Mesodermal cell (in vitro differentiated cells): ENCODE measurements at regions not wholly inside any gene's neighbourhood (a gene's known extent, or its start where the extent isn't known, plus 50 kb on each side); places are given as distances from the start of the nearest gene placed in this dataset.

Experiments
- H3K27ac ChIP-seq: 2 replicates; pipeline ENCODE4 v1.7.0; 2013; ENCODE audit warnings: mild to moderate bottlenecking, low read depth, low read length, moderate library complexity; ENCODE audit not compliant: severe bottlenecking
- H3K36me3 ChIP-seq: 2 replicates; pipeline ENCODE4 v1.7.1; 2013; ENCODE audit warnings: mild to moderate bottlenecking, low read length, moderate library complexity; ENCODE audit not compliant: control insufficient read depth, insufficient read depth
- H3K4me1 ChIP-seq: one replicate; pipeline ENCODE4 v1.7.1; 2013; ENCODE audit warnings: mild to moderate bottlenecking, low read length; ENCODE audit not compliant: insufficient read depth, control insufficient read depth, poor library complexity, severe bottlenecking
- H3K4me3 ChIP-seq: 2 replicates; pipeline ENCODE4 v1.7.0; 2013; ENCODE audit warnings: low read length, control low read depth, mild to moderate bottlenecking; ENCODE audit not compliant: insufficient read depth, poor library complexity, severe bottlenecking; ENCODE audit errors: extremely low read depth
- H3K9me3 ChIP-seq: 2 replicates; pipeline ENCODE4 v1.7.1; 2013; ENCODE audit warnings: mild to moderate bottlenecking, low read length, moderate library complexity; ENCODE audit not compliant: control insufficient read depth
- WGBS, 2 experiments: methylation state at CpG; one replicate each; pipeline ENCODE4 v1.1.5; 2013; ENCODE audit warnings: missing lambda C conversion rate in 2 of 2; ENCODE audit not compliant: insufficient coverage in 2 of 2; 5-methylcytosine and 5-hydroxymethylcytosine counted together

DNA sequence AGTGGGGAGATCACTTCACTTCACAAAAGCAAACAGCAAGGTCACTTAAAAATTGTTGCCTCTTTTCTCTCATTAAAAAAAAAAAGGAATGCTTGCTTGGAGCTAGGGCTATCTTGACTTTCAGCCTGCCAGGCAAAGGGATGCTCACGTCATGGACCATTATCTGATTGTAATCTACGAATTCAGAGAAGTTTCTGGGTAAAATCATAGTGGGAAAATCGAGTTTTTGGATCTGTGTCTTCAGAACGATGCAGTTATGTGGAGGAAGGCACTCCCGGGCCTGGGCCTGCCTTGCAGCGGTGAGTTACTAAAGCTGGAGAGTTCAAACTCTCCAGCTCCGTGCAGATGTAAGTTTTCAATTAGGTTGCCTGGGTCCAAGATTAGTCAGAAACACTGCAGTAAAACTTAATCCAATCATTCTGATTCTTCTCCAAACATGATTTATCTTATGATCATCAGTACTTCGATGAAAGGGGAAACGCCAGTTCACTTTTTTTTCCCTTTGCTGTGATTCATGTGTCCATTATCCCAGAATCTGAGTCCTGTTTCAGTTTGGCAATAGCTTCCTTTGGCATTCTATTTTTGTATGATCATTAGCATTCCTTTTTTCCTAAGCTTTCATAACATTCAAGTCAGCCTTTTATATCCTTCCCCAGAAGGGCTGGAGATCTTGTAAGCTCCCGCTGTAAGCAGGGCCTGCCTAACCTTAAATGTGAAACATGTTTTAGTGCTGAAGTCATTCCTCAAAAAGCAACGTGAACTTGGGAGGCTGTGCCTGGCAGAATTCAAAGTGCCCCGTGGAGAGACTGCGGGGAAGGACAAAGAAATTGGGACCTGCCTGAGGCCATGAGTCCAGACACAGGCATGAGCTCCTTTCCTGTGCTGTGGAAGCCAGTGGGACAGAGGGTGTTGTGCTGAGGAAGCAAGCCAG lies 119.3 kb upstream of the TWIST2 start:
- peak overlapping the region; percentile 65 for H3K27ac ChIP-seq
- 65 to 69% methylated on average over 10 to 13 of the region's 13 CpGs for WGBS, 2 experiments
- no peaks in the 10 kb centered on the region for H3K36me3 ChIP-seq
- no peaks in the 10 kb centered on the region for H3K9me3 ChIP-seq
- peaks cover 4% of the 10 kb centered on the region for H3K4me1 ChIP-seq
- H3K4me3 ChIP-seq, result no peak overlapping the region

- Histone ChIP-seq H3K4me3 (no peak overlapping the region), H3K36me3 (no peaks in the 10 kb centered on the region), H3K9me3 (no peaks in the 10 kb centered on the region), H3K4me1 (peaks cover 4% of the 10 kb centered on the region), H3K27ac (peak overlapping the region; percentile 65)
- WGBS, 2 experiments, result 88 to 91% methylated on average over 10 to 11 of the region's 11 CpGs
These were observed 118.5 kb upstream of the TWIST2 start for GRCh38 chr2:238729261-238729935.

- 82 to 87% methylated on average over 13 to 14 of the region's 17 CpGs for WGBS, 2 experiments
- Histone ChIP-seq H3K27ac (no peak overlapping the region), H3K4me3 (no peak overlapping the region), H3K9me3 (no peaks in the 10 kb centered on the region), H3K4me1 (peaks cover 4% of the 10 kb centered on the region), H3K36me3 (no peaks in the 10 kb centered on the region)
These were observed 117.8 kb upstream of the TWIST2 start for GRCh38 chr2:238730001-238730669.

- H3K27ac ChIP-seq, result no peak overlapping the region
- no peak overlapping the region for H3K4me3 ChIP-seq
- no peaks in the 10 kb centered on the region for H3K9me3 ChIP-seq
- H3K4me1 ChIP-seq, result peaks cover 4% of the 10 kb centered on the region
- H3K36me3 ChIP-seq, result no peaks in the 10 kb centered on the region
- 100% methylated on average over 1 of the region's 4 CpGs; no CpG with 5 or more reads in 1 of the 2 experiments for WGBS, 2 experiments
These were observed 117.0 kb upstream of the TWIST2 start for GRCh38 chr2:238730881-238731280.

DNA sequence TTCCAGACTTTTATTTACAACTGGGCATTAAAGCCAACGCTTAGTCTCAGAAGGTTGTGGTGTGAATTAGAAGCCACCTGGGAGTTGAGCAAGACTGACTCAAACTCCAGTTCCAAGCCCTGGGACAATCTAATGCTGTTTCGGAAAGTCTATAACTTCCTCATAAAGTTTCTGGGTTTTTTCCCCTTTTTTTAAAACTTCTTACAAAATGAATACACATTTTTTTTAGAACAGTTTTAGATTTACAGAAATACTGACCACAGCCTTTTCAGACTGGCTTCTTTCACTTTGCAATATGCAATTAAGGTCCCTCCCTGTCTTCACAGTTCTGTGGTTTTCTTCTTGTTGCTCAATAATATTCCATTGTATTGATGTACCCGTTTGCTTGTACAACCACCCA lies 115.9 kb upstream of the TWIST2 start:
- H3K9me3 ChIP-seq, result no peaks in the 10 kb centered on the region
- WGBS, 2 experiments, result 100% methylated on average over 1 of the region's 3 CpGs; no CpG with 5 or more reads in 1 of the 2 experiments
- no peak overlapping the region for H3K27ac ChIP-seq
- H3K4me3 ChIP-seq, result no peak overlapping the region
- peaks cover 4% of the 10 kb centered on the region for H3K4me1 ChIP-seq
- no peaks in the 10 kb centered on the region for H3K36me3 ChIP-seq

DNA sequence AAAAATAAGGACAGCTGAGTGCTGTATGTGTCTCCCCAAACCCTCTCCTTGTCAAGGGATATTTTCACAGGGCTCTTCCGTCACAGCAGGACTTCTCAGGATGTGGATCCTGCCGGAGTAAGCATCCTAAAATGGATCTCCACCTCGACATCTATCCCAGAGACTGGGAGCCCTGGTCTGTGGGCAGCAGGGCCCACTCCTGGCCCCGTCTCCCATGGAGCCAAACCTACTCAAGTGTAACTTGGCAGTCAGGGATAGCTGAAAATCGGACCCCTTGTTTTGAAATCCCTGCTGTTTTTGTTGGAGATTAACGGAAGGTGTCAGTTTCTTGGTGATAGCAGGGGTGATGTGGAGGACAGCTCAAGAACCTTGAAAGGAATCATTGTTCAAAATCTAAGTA lies 109.0 kb upstream of the TWIST2 start:
- H3K4me1 ChIP-seq, result no peaks in the 10 kb centered on the region
- no peaks in the 10 kb centered on the region for H3K9me3 ChIP-seq
- no peak overlapping the region for H3K4me3 ChIP-seq
- 83 to 89% methylated on average over 4 to 5 of the region's 6 CpGs for WGBS, 2 experiments
- no peak overlapping the region for H3K27ac ChIP-seq
- H3K36me3 ChIP-seq, result no peaks in the 10 kb centered on the region

GRCh38 chr2:238739668-238740067 lies 108.2 kb upstream of the TWIST2 start:
- Histone ChIP-seq H3K9me3 (no peaks in the 10 kb centered on the region), H3K27ac (no peak overlapping the region), H3K4me3 (no peak overlapping the region), H3K36me3 (no peaks in the 10 kb centered on the region), H3K4me1 (no peaks in the 10 kb centered on the region)
- WGBS, 2 experiments, result 86 to 87% methylated on average over 2 to 3 of the region's 5 CpGs

- no peak overlapping the region for H3K27ac ChIP-seq
- no peaks in the 10 kb centered on the region for H3K4me1 ChIP-seq
- 84 to 94% methylated on average over 2 of the region's 2 CpGs for WGBS, 2 experiments
- no peaks in the 10 kb centered on the region for H3K9me3 ChIP-seq
- no peak overlapping the region for H3K4me3 ChIP-seq
- no peaks in the 10 kb centered on the region for H3K36me3 ChIP-seq
These were observed 106.6 kb upstream of the TWIST2 start for GRCh38 chr2:238741277-238741676.

- no peaks in the 10 kb centered on the region for H3K9me3 ChIP-seq
- no peak overlapping the region for H3K4me3 ChIP-seq
- H3K36me3 ChIP-seq, result no peaks in the 10 kb centered on the region
- no peaks in the 10 kb centered on the region for H3K4me1 ChIP-seq
- no peak overlapping the region for H3K27ac ChIP-seq
- WGBS, 2 experiments, result 73 to 94% methylated on average over 3 of the region's 3 CpGs
These were observed 105.8 kb upstream of the TWIST2 start for GRCh38 chr2:238742066-238742465.

DNA sequence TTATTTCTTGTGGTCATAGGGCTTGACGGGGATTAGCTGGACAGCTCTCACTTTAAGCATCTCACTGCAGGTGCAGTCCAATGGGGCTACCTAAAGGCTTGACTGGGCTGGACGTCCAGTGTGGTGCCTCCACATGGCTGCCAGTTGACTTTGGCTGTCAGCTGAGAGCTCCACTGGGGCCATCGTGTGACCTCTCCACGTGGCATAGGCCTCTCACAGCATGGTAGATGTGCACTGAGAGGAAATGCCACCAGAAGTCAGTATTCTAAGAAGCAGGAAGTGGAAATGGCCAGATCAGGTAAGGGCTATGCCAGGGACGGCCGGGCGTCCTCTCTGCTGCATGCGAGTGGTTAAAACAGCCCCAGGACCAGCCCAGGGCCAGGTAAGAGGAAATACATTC lies 105.2 kb upstream of the TWIST2 start:
- H3K36me3 ChIP-seq, result no peaks in the 10 kb centered on the region
- H3K4me1 ChIP-seq, result no peaks in the 10 kb centered on the region
- no peaks in the 10 kb centered on the region for H3K9me3 ChIP-seq
- no peak overlapping the region for H3K27ac ChIP-seq
- H3K4me3 ChIP-seq, result no peak overlapping the region
- WGBS, 2 experiments, result 83 to 89% methylated on average over 4 to 8 of the region's 8 CpGs
